Brain pericyte (primary cell): ENCODE measurements at regions not wholly inside any gene's neighbourhood (a gene's known extent, or its start where the extent isn't known, plus 50 kb on each side); places are given as distances from the start of the nearest gene placed in this dataset.
"Not testable (repeated sequence)": the region's sequence is repeated elsewhere in the genome, so short reads cannot be mapped to it uniquely, and the experiment has no call there.

Experiments used
- DNase-seq: peaks from one replicate; pipeline ENCODE4 v3.0.0-alpha.2; 2012; ENCODE audit warnings: low read depth, low spot score

GRCh38 chr4:156411531-156411930 lies 457.9 kb upstream of the CTSO start:
- no peak for DNase-seq

- no peak for DNase-seq
Observed at GRCh38 chr4:156408749-156409148, 455.1 kb upstream of the CTSO start.

- DNase-seq, result no peak
Observed at GRCh38 chr4:156401371-156401770, 447.7 kb upstream of the CTSO start.

GRCh38 chr4:156396534-156396933 lies 442.9 kb upstream of the CTSO start:
- DNase-seq, result no peak

GRCh38 chr4:156391325-156391653 lies 437.6 kb upstream of the CTSO start:
- DNase-seq, result no peak

GRCh38 chr4:156390599-156391324 lies 437.1 kb upstream of the CTSO start:
- DNase-seq, result no peak

- no peak for DNase-seq
Observed at GRCh38 chr4:156388826-156389225, 435.2 kb upstream of the CTSO start.

GRCh38 chr4:156378033-156378665 lies 424.5 kb upstream of the CTSO start:
- DNase-seq, result no peak

- DNase-seq, result no peak
Observed at GRCh38 chr4:156377036-156377710, 423.5 kb upstream of the CTSO start.

- no peak for DNase-seq
Observed at GRCh38 chr4:156374894-156375293, 421.2 kb upstream of the CTSO start.

GRCh38 chr4:156374069-156374468 lies 420.4 kb upstream of the CTSO start:
- DNase-seq, result no peak

- DNase-seq, result not testable (repeated sequence)
Observed at GRCh38 chr4:156367502-156367901, 413.8 kb upstream of the CTSO start.

GRCh38 chr4:156362581-156362980 lies 408.9 kb upstream of the CTSO start:
- DNase-seq, result no peak

- no peak for DNase-seq
Observed at GRCh38 chr4:156347412-156348075, 393.9 kb upstream of the CTSO start.

GRCh38 chr4:156346959-156347385 lies 393.3 kb upstream of the CTSO start:
- DNase-seq, result no peak

GRCh38 chr4:156344397-156344796 lies 390.7 kb upstream of the CTSO start:
- DNase-seq, result no peak

- no peak for DNase-seq
Observed at GRCh38 chr4:156336511-156336910, 382.8 kb upstream of the CTSO start.

- no peak for DNase-seq
Observed at GRCh38 chr4:156335721-156336120, 382.1 kb upstream of the CTSO start.

GRCh38 chr4:156330436-156331031 lies 376.9 kb upstream of the CTSO start:
- no peak for DNase-seq

- no peak for DNase-seq
Observed at GRCh38 chr4:156329779-156330178, 376.1 kb upstream of the CTSO start.

- no peak for DNase-seq
Observed at GRCh38 chr4:156328882-156329281, 375.2 kb upstream of the CTSO start.

GRCh38 chr4:156326246-156326645 lies 372.6 kb upstream of the CTSO start:
- no peak for DNase-seq
